GM21717 (cell line): ENCODE measurements at regions not wholly inside any gene's neighbourhood (a gene's known extent, or its start where the extent isn't known, plus 50 kb on each side); places are given as distances from the start of the nearest gene placed in this dataset.

Experiments used
- ATAC-seq: cut with Tn5 transposase; IDR thresholded peaks from one replicate; pipeline ENCODE4 v1.9.1; 2021; ENCODE audit warnings: mild to moderate bottlenecking, moderate library complexity; ENCODE audit not compliant: unreplicated experiment

- no peak for ATAC-seq
Observed at GRCh38 chr4:144461906-144462305, 184.1 kb upstream of the HHIP start.

- ATAC-seq = no peak
Observed at GRCh38 chr4:144463236-144463635, 182.7 kb upstream of the HHIP start.

GRCh38 chr4:144463896-144464295 is 182.1 kb upstream of the HHIP start:
- ATAC-seq = no peak

GRCh38 chr4:144465546-144465945 is 180.4 kb upstream of the HHIP start:
- ATAC-seq = no peak

- no peak for ATAC-seq
Observed at GRCh38 chr4:144480068-144480467, 165.9 kb upstream of the HHIP start.

GRCh38 chr4:144489831-144490230 is 156.1 kb upstream of the HHIP start:
- ATAC-seq = no peak

- ATAC-seq = no peak
Observed at GRCh38 chr4:144494280-144494679, 151.7 kb upstream of the HHIP start.

- ATAC-seq = no peak
Observed at GRCh38 chr4:144495944-144496343, 150.0 kb upstream of the HHIP start.

- peak; percentile 93 for ATAC-seq
Observed at GRCh38 chr4:144499777-144500176, 146.2 kb upstream of the HHIP start.

GRCh38 chr4:144501231-144501780 is 144.7 kb upstream of the HHIP start:
- ATAC-seq = no peak

- no peak for ATAC-seq
Observed at GRCh38 chr4:144504883-144505282, 141.1 kb upstream of the HHIP start.

- ATAC-seq = no peak
Observed at GRCh38 chr4:144507311-144508101, 138.4 kb upstream of the HHIP start.

GRCh38 chr4:144509088-144510015 is 136.6 kb upstream of the HHIP start:
- no peak for ATAC-seq

GRCh38 chr4:144514736-144515135 is 131.2 kb upstream of the HHIP start:
- ATAC-seq = no peak

GRCh38 chr4:144518181-144518895 is 127.6 kb upstream of the HHIP start:
- no peak for ATAC-seq

GRCh38 chr4:144531841-144532240 is 114.1 kb upstream of the HHIP start:
- no peak for ATAC-seq

GRCh38 chr4:144547678-144548298 is 98.2 kb upstream of the HHIP start:
- ATAC-seq = peak; percentile 100

- ATAC-seq = no peak
Observed at GRCh38 chr4:144556636-144557035, 89.3 kb upstream of the HHIP start.

GRCh38 chr4:144557404-144557803 is 88.6 kb upstream of the HHIP start:
- ATAC-seq = no peak

GRCh38 chr4:144562019-144562705 is 83.8 kb upstream of the HHIP start:
- no peak for ATAC-seq
